ENCODE measurements at regions not wholly inside any gene's neighbourhood (a gene's known extent, or its start where the extent isn't known, plus 50 kb on each side); places are given as distances from the start of the nearest gene placed in this dataset.
A peak's percentile ranks its signal among the peaks of the same experiment; 100 is the strongest.
"Not testable (repeated sequence)": the region's sequence is repeated elsewhere in the genome, so short reads cannot be mapped to it uniquely, and the experiment has no call there.

- ATAC-seq: no peak
- POLR2A ChIA-PET: no interaction called here
- H3K9me3 Mint-ChIP-seq (ENCODE audit: insufficient read depth): no peaks in the 10 kb centered on the region
- H3K27ac Mint-ChIP-seq: no peak overlapping the region
- H3K36me3 Mint-ChIP-seq (ENCODE audit: low read depth): no peaks in the 10 kb centered on the region
- no peaks in the 10 kb centered on the region for H3K4me1 Mint-ChIP-seq (ENCODE audit: low read depth)
- no peak overlapping the region for H3K4me3 Mint-ChIP-seq
- DNase-seq: no peak
- H3K27me3 Mint-ChIP-seq (ENCODE audit: low read depth): peaks cover 2% of the 10 kb centered on the region
- CTCF ChIA-PET: no interaction called here
Observed at GRCh38 chr2:58476556-58476955, 235.4 kb upstream of the FANCL start.

GRCh38 chr2:58475756-58476155, 234.6 kb upstream of the FANCL start:
- H3K27ac Mint-ChIP-seq: no peak overlapping the region
- CTCF ChIA-PET: no interaction called here
- H3K9me3 Mint-ChIP-seq (ENCODE audit: insufficient read depth): no peaks in the 10 kb centered on the region
- H3K36me3 Mint-ChIP-seq (ENCODE audit: low read depth): no peaks in the 10 kb centered on the region
- peaks cover 2% of the 10 kb centered on the region for H3K27me3 Mint-ChIP-seq (ENCODE audit: low read depth)
- POLR2A ChIA-PET: no interaction called here
- no peak for DNase-seq
- no peak for ATAC-seq
- H3K4me1 Mint-ChIP-seq (ENCODE audit: low read depth): no peaks in the 10 kb centered on the region
- no peak overlapping the region for H3K4me3 Mint-ChIP-seq

- H3K27ac Mint-ChIP-seq: no peak overlapping the region
- ChIA-PET CTCF (no interaction called here), POLR2A (no interaction called here)
- no peak overlapping the region for H3K4me3 Mint-ChIP-seq
- peaks cover 3% of the 10 kb centered on the region for H3K27me3 Mint-ChIP-seq (ENCODE audit: low read depth)
- no peak for ATAC-seq
- no peaks in the 10 kb centered on the region for H3K4me1 Mint-ChIP-seq (ENCODE audit: low read depth)
- no peaks in the 10 kb centered on the region for H3K36me3 Mint-ChIP-seq (ENCODE audit: low read depth)
- H3K9me3 Mint-ChIP-seq (ENCODE audit: insufficient read depth): no peaks in the 10 kb centered on the region
- DNase-seq: no peak
Observed at GRCh38 chr2:58473165-58473564, 232.0 kb upstream of the FANCL start.

GRCh38 chr2:58466804-58467203, 225.7 kb upstream of the FANCL start:
- H3K27me3 Mint-ChIP-seq (ENCODE audit: low read depth): peaks cover 3% of the 10 kb centered on the region
- ChIA-PET POLR2A (no interaction called here), CTCF (no interaction called here)
- H3K4me1 Mint-ChIP-seq (ENCODE audit: low read depth): peaks cover 3% of the 10 kb centered on the region
- H3K4me3 Mint-ChIP-seq: no peak overlapping the region
- H3K9me3 Mint-ChIP-seq (ENCODE audit: insufficient read depth): no peaks in the 10 kb centered on the region
- DNase-seq (no peak), ATAC-seq (peak; percentile 39)
- H3K27ac Mint-ChIP-seq: no peak overlapping the region
- H3K36me3 Mint-ChIP-seq (ENCODE audit: low read depth): no peaks in the 10 kb centered on the region

- H3K27ac Mint-ChIP-seq; ATAC-seq; H3K36me3 Mint-ChIP-seq (ENCODE audit: low read depth); H3K9me3 Mint-ChIP-seq (ENCODE audit: insufficient read depth); H3K4me1 Mint-ChIP-seq (ENCODE audit: low read depth); CTCF ChIA-PET; H3K4me3 Mint-ChIP-seq; POLR2A ChIA-PET; DNase-seq; H3K27me3 Mint-ChIP-seq (ENCODE audit: low read depth): not testable (repeated sequence)
Observed at GRCh38 chr2:58466021-58466420, 224.9 kb upstream of the FANCL start.

GRCh38 chr2:58460670-58461069, 219.5 kb upstream of the FANCL start:
- Mint-ChIP-seq H3K27me3 (ENCODE audit: low read depth) (no peaks in the 10 kb centered on the region), H3K4me1 (ENCODE audit: low read depth) (no peaks in the 10 kb centered on the region), H3K27ac (no peak overlapping the region), H3K4me3 (no peak overlapping the region), H3K9me3 (ENCODE audit: insufficient read depth) (no peaks in the 10 kb centered on the region), H3K36me3 (ENCODE audit: low read depth) (no peaks in the 10 kb centered on the region)
- ChIA-PET CTCF (no interaction called here), POLR2A (no interaction called here)
- ATAC-seq (no peak), DNase-seq (no peak)

- H3K27me3 Mint-ChIP-seq (ENCODE audit: low read depth): peaks cover 9% of the 10 kb centered on the region
- no peak overlapping the region for H3K4me3 Mint-ChIP-seq
- no peaks in the 10 kb centered on the region for H3K9me3 Mint-ChIP-seq (ENCODE audit: insufficient read depth)
- POLR2A ChIA-PET: no interaction called here
- no peak for ATAC-seq
- CTCF ChIA-PET: interaction anchor here (1.6 to 2.0 kb wide), 2 partner anchors 541 to 544 kb away, joined by 6 to 7 read pairs; no protein-coding TSS in a partner anchor
- no peak for DNase-seq
- no peaks in the 10 kb centered on the region for H3K36me3 Mint-ChIP-seq (ENCODE audit: low read depth)
- no peaks in the 10 kb centered on the region for H3K4me1 Mint-ChIP-seq (ENCODE audit: low read depth)
- H3K27ac Mint-ChIP-seq: no peak overlapping the region
Observed at GRCh38 chr2:58449286-58450010, 208.3 kb upstream of the FANCL start.

GRCh38 chr2:58448845-58449244, 207.7 kb upstream of the FANCL start:
- no peaks in the 10 kb centered on the region for H3K4me1 Mint-ChIP-seq (ENCODE audit: low read depth)
- ChIA-PET POLR2A (no interaction called here), CTCF (interaction anchor here (1.4 to 2.0 kb wide), 3 partner anchors 540 to 543 kb away, joined by 3 to 7 read pairs (median 6); no protein-coding TSS in a partner anchor)
- ATAC-seq (no peak), DNase-seq (no peak)
- no peak overlapping the region for H3K4me3 Mint-ChIP-seq
- H3K27ac Mint-ChIP-seq: no peak overlapping the region
- H3K27me3 Mint-ChIP-seq (ENCODE audit: low read depth): peaks cover 9% of the 10 kb centered on the region
- no peaks in the 10 kb centered on the region for H3K9me3 Mint-ChIP-seq (ENCODE audit: insufficient read depth)
- H3K36me3 Mint-ChIP-seq (ENCODE audit: low read depth): no peaks in the 10 kb centered on the region

GRCh38 chr2:58448065-58448507, 207.0 kb upstream of the FANCL start:
- ATAC-seq (peak; percentile 53), DNase-seq (peak; percentile 44)
- POLR2A ChIA-PET: no interaction called here
- Mint-ChIP-seq H3K36me3 (ENCODE audit: low read depth) (no peaks in the 10 kb centered on the region), H3K4me3 (no peak overlapping the region), H3K27ac (no peak overlapping the region), H3K9me3 (ENCODE audit: insufficient read depth) (no peaks in the 10 kb centered on the region), H3K4me1 (ENCODE audit: low read depth) (no peaks in the 10 kb centered on the region), H3K27me3 (ENCODE audit: low read depth) (peaks cover 9% of the 10 kb centered on the region)
- CTCF ChIA-PET: interaction anchor here (1.2 to 2.0 kb wide), 6 partner anchors 539 to 727 kb away, joined by 3 to 7 read pairs (median 6); no protein-coding TSS in a partner anchor

GRCh38 chr2:58447586-58447985, 206.5 kb upstream of the FANCL start:
- no peak overlapping the region for H3K27ac Mint-ChIP-seq
- DNase-seq (no peak), ATAC-seq (no peak)
- no peaks in the 10 kb centered on the region for H3K4me1 Mint-ChIP-seq (ENCODE audit: low read depth)
- H3K36me3 Mint-ChIP-seq (ENCODE audit: low read depth): no peaks in the 10 kb centered on the region
- no peaks in the 10 kb centered on the region for H3K9me3 Mint-ChIP-seq (ENCODE audit: insufficient read depth)
- H3K27me3 Mint-ChIP-seq (ENCODE audit: low read depth): peaks cover 9% of the 10 kb centered on the region
- ChIA-PET POLR2A (no interaction called here), CTCF (interaction anchor here (1.2 to 2.0 kb wide), 5 partner anchors 539 to 727 kb away, joined by 3 to 7 read pairs (median 6); no protein-coding TSS in a partner anchor)
- H3K4me3 Mint-ChIP-seq: no peak overlapping the region

- peaks cover 11% of the 10 kb centered on the region for H3K27me3 Mint-ChIP-seq (ENCODE audit: low read depth)
- DNase-seq: no peak
- ChIA-PET CTCF (no interaction called here), POLR2A (no interaction called here)
- no peak for ATAC-seq
- H3K9me3 Mint-ChIP-seq (ENCODE audit: insufficient read depth): no peaks in the 10 kb centered on the region
- no peak overlapping the region for H3K4me3 Mint-ChIP-seq
- no peak overlapping the region for H3K27ac Mint-ChIP-seq
- H3K36me3 Mint-ChIP-seq (ENCODE audit: low read depth): no peaks in the 10 kb centered on the region
- no peaks in the 10 kb centered on the region for H3K4me1 Mint-ChIP-seq (ENCODE audit: low read depth)
Observed at GRCh38 chr2:58441643-58442042, 200.5 kb upstream of the FANCL start.

GRCh38 chr2:58436872-58437271, 195.7 kb upstream of the FANCL start:
- H3K4me3 Mint-ChIP-seq: no peak overlapping the region
- no peak for DNase-seq
- ATAC-seq: no peak
- ChIA-PET CTCF (no interaction called here), POLR2A (no interaction called here)
- H3K4me1 Mint-ChIP-seq (ENCODE audit: low read depth): no peaks in the 10 kb centered on the region
- H3K36me3 Mint-ChIP-seq (ENCODE audit: low read depth): no peaks in the 10 kb centered on the region
- H3K27ac Mint-ChIP-seq: no peak overlapping the region
- peaks cover 18% of the 10 kb centered on the region for H3K27me3 Mint-ChIP-seq (ENCODE audit: low read depth)
- H3K9me3 Mint-ChIP-seq (ENCODE audit: insufficient read depth): no peaks in the 10 kb centered on the region

- Mint-ChIP-seq H3K9me3 (ENCODE audit: insufficient read depth) (no peaks in the 10 kb centered on the region), H3K27ac (no peak overlapping the region), H3K4me3 (no peak overlapping the region), H3K4me1 (ENCODE audit: low read depth) (no peaks in the 10 kb centered on the region), H3K27me3 (ENCODE audit: low read depth) (peaks cover 21% of the 10 kb centered on the region), H3K36me3 (ENCODE audit: low read depth) (no peaks in the 10 kb centered on the region)
- DNase-seq: no peak
- POLR2A ChIA-PET: no interaction called here
- no peak for ATAC-seq
- CTCF ChIA-PET: no interaction called here
Observed at GRCh38 chr2:58435246-58435645, 194.1 kb upstream of the FANCL start.

Data from activated CD8-positive, alpha-beta T cell treated with anti-CD3 and anti-CD28 coated beads, Interleukin-2, amount 10 ng/mL, durations not matched to agents 7 days and 5 days (primary cell).